Psoas muscle (tissue), 7 donors: ENCODE measurements at regions not wholly inside any gene's neighbourhood (a gene's known extent, or its start where the extent isn't known, plus 50 kb on each side); places are given as distances from the start of the nearest gene placed in this dataset.

Source experiments
- ATAC-seq, 4 donors: fragments of 200-7000 bp; cut with Tn5 transposase; one replicate each; pipeline ENCODE4 v1.9.1; 2020; ENCODE audit warnings: moderate library complexity in 3 of 4, mild to moderate bottlenecking in 2 of 4
- DNase-seq, 2 donors: peaks; one replicate each; pipeline ENCODE4 v3.0.0-alpha.2; 2020
- H3K27ac ChIP-seq: fragments of 200-600 bp; one replicate; pipeline ENCODE4 v1.8.0; 2022
- H3K27me3 ChIP-seq, 3 donors: fragments of 200-600 bp in 1 of 3; one replicate each; pipeline versions ENCODE4 v1.6.1 to v1.8.0; 2013 to 2022; ENCODE audit warnings: low read length in 2 of 3, mild to moderate bottlenecking in 2 of 3, moderate library complexity in 1 of 3; ENCODE audit not compliant: insufficient read depth in 3 of 3
- H3K36me3 ChIP-seq, 2 donors: fragments of 200-600 bp in 1 of 2; one replicate each; pipeline versions ENCODE4 v1.6.1 to v1.8.0; 2013 to 2022; ENCODE audit warnings: low read depth in 1 of 2, mild to moderate bottlenecking in 1 of 2, moderate library complexity in 1 of 2; ENCODE audit not compliant: insufficient read depth in 1 of 2
- H3K4me1 ChIP-seq: fragments of 200-600 bp; one replicate; pipeline ENCODE4 v1.8.0; 2022
- H3K4me3 ChIP-seq: fragments of 200-600 bp; one replicate; pipeline ENCODE4 v1.8.0; 2022; ENCODE audit warnings: mild to moderate bottlenecking
- H3K9me3 ChIP-seq: fragments of 200-600 bp; one replicate; pipeline ENCODE4 v1.8.0; 2022
- WGBS, 3 donors: extraction: QIAGEN DNeasy Blood & Tissue Kit; methylation state at CpG; one replicate each; pipeline versions ENCODE4 v1.1.6 to v1.1.7; 2013; 5-methylcytosine and 5-hydroxymethylcytosine counted together
- intact Hi-C, 2 donors: fragments of 100-400 bp; cut with DNase I; formaldehyde crosslinking; loops; one replicate each; pipeline versions ENCODE4 v1.11.0 to v1.14.2; 2022
- TF ChIP-seq, protein P1 (sequence below): fragments of 200-600 bp; IDR thresholded peaks from one replicate; pipeline ENCODE4 v1.8.0; 2022; ENCODE audit warnings: antibody characterized with exemption
- donor health status: healthy with polysubstance abuse.
- donor health status: DM: no; HTN: no; CAD: no; lungs with moderate emphysema.
- donor health status: Bipolar disorder and iron deficiency.
- donor health status: healthy.
- donor health status: DM: yes; HTN: yes; CAD: no.
- donor health status: DM: no; HTN: no; CAD: no.
- donor health status: DM: yes; HTN: yes; CAD: no.

DNA sequence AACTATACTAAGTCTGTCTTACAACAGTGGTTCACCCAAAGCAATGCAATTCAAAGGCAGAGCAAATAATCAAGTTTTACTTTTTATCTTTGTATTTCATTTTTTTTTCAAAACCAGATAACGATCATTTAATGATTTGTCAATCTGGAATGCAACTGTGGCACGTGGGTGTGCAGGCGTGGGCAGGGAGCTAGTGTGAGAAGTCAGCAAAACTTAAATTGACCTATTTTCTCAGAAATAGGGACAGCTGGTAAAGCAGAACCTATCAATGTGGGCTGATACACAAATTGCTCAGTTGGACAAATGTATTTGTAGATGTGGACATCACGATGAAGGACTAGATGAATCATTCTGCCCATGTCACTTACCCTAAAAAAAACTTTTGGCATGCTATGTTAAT is 105.6 kb downstream of the CBLL2 start:
- TF ChIP-seq, protein P1, sequence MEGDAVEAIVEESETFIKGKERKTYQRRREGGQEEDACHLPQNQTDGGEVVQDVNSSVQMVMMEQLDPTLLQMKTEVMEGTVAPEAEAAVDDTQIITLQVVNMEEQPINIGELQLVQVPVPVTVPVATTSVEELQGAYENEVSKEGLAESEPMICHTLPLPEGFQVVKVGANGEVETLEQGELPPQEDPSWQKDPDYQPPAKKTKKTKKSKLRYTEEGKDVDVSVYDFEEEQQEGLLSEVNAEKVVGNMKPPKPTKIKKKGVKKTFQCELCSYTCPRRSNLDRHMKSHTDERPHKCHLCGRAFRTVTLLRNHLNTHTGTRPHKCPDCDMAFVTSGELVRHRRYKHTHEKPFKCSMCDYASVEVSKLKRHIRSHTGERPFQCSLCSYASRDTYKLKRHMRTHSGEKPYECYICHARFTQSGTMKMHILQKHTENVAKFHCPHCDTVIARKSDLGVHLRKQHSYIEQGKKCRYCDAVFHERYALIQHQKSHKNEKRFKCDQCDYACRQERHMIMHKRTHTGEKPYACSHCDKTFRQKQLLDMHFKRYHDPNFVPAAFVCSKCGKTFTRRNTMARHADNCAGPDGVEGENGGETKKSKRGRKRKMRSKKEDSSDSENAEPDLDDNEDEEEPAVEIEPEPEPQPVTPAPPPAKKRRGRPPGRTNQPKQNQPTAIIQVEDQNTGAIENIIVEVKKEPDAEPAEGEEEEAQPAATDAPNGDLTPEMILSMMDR = no peak
- no peaks in the 10 kb centered on the region for H3K4me1 ChIP-seq

DNA sequence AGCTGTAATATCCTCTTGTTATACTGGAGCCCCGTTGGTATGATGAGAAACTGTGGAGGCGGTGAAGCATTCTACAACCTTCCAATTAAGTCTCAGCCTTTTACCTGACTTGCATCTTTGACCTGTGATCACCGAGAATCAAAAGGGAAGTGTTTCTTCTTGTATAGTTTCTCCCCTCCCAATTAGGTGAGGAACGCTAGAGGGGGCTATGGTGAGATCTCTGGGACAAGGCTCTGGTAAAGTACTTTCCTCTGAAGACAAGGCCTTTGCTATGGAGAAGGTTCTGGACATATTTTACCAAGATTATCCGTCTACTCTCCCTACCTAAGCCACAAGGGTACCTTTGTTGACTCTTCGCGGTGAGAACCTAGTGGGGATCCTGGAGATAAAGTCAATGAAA is 111.3 kb downstream of the CBLL2 start:
- ATAC-seq (no peak), DNase-seq (no peak)
- H3K36me3 ChIP-seq = no peaks in the 10 kb centered on the region
- H3K4me3 ChIP-seq = no peak overlapping the region
- intact Hi-C loops = no loop called here
- 66 to 89% (median 85%) methylated on average over 7 of the region's 7 CpGs for WGBS, 3 donors
- H3K27me3 ChIP-seq = no peaks in the 10 kb centered on the region
- H3K27ac ChIP-seq = no peak overlapping the region
- TF ChIP-seq, protein P1 = no peak
- H3K4me1 ChIP-seq = no peaks in the 10 kb centered on the region
- H3K9me3 ChIP-seq = peaks cover 8% of the 10 kb centered on the region

More for the DNA sequence above, 105.6 kb downstream of the CBLL2 start:
- H3K27ac ChIP-seq = no peak overlapping the region
- ATAC-seq = no peak
- intact Hi-C loops = no loop called here
- H3K9me3 ChIP-seq = peaks cover 8% of the 10 kb centered on the region
- H3K27me3 ChIP-seq = no peaks in the 10 kb centered on the region
- 28 to 65% (median 52%) methylated on average over 4 of the region's 4 CpGs for WGBS, 3 donors
- DNase-seq = no peak
- no peaks in the 10 kb centered on the region for H3K36me3 ChIP-seq
- H3K4me3 ChIP-seq = no peak overlapping the region

DNA sequence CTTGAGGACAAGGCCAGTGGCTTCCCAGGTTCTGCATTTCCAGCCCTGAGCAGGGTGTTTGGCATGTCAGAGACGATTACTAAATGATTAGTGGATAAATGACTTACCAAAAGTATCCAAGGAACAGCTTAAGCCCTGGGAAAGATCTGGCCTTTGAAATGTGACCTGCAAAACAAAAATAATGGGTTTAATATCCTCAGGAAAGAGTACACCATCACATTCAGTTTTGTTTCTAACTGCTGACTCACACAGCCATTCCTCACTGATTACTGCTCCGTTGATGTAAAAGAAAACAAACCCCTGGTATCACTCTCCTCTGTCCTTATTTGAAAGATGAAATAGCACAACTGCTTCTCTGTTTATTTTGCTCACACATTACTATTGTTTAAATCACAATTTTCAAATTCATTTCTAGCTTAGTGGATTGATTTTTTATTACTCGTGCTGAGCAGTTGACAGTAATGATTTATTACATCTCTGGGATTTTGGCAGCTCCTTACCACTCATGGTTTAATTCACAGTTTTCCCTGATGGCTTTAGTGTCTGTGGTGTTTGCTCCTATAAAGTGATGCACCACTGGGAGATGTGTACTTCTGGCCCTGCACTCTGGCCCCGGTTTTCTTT is 117.0 kb downstream of the CBLL2 start:
- H3K4me3 ChIP-seq = no peak overlapping the region
- TF ChIP-seq, protein P1 = no peak
- DNase-seq (no peak), ATAC-seq (peak in 1 of 4 donors; percentile 25)
- H3K36me3 ChIP-seq = no peaks in the 10 kb centered on the region
- intact Hi-C loops = no loop called here
- no peaks in the 10 kb centered on the region for H3K27me3 ChIP-seq
- 11 to 31% (median 25%) methylated on average over 4 of the region's 4 CpGs for WGBS, 3 donors
- no peaks in the 10 kb centered on the region for H3K4me1 ChIP-seq
- no peak overlapping the region for H3K27ac ChIP-seq
- H3K9me3 ChIP-seq = no peaks in the 10 kb centered on the region

- Histone ChIP-seq H3K27ac (no peak overlapping the region), H3K9me3 (no peaks in the 10 kb centered on the region), H3K36me3 (no peaks in the 10 kb centered on the region), H3K4me3 (no peak overlapping the region), H3K27me3 (no peaks in the 10 kb centered on the region), H3K4me1 (no peaks in the 10 kb centered on the region)
- TF ChIP-seq, protein P1 = no peak
- intact Hi-C loops = no loop called here
- no peak for ATAC-seq
- DNase-seq = no peak
- WGBS, 3 donors = 44 to 58% (median 53%) methylated on average over 10 of the region's 10 CpGs
These were observed 119.6 kb downstream of the CBLL2 start for GRCh38 chrX:22392133-22392948.
